ENCODE measurements at regions not wholly inside any gene's neighbourhood (a gene's known extent, or its start where the extent isn't known, plus 50 kb on each side); places are given as distances from the start of the nearest gene placed in this dataset.

DNA sequence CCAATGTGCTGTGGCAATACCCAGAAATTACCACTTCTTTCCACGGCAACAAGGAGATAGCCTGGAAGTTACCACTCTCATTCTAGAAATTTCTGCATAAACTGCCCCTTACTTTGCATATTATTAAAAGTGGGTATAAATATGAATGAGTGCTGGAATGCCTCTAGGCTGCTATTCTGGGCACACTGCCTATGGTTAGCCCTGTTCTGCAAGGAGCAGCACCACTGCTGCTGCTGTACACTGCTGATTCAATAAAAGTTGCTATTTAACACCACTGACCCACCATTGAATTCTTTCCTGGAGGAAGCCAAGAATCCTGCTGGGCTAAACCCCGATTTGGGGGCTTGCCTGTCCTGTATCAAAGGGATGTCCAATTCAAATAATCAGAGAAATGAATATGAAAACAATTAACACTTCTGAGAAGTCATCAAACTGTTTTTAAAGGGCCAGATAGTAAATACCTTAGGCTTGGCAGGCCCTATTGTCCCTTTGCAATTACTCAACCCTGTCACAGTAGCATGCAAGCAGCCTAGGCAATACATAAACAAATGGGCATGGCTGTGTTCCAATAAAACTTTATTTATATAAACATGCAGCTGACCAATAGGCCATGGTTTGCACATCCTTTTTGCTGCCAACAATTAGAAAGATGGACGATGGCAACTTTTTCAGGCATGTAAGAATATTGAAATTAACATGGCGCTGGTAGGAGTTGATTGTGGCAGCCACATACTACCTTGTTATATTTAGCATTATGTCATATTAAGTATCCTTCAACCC, 369.4 kb upstream of the B3GALT2 start (continued):
- TF ChIP-seq, protein P1, sequence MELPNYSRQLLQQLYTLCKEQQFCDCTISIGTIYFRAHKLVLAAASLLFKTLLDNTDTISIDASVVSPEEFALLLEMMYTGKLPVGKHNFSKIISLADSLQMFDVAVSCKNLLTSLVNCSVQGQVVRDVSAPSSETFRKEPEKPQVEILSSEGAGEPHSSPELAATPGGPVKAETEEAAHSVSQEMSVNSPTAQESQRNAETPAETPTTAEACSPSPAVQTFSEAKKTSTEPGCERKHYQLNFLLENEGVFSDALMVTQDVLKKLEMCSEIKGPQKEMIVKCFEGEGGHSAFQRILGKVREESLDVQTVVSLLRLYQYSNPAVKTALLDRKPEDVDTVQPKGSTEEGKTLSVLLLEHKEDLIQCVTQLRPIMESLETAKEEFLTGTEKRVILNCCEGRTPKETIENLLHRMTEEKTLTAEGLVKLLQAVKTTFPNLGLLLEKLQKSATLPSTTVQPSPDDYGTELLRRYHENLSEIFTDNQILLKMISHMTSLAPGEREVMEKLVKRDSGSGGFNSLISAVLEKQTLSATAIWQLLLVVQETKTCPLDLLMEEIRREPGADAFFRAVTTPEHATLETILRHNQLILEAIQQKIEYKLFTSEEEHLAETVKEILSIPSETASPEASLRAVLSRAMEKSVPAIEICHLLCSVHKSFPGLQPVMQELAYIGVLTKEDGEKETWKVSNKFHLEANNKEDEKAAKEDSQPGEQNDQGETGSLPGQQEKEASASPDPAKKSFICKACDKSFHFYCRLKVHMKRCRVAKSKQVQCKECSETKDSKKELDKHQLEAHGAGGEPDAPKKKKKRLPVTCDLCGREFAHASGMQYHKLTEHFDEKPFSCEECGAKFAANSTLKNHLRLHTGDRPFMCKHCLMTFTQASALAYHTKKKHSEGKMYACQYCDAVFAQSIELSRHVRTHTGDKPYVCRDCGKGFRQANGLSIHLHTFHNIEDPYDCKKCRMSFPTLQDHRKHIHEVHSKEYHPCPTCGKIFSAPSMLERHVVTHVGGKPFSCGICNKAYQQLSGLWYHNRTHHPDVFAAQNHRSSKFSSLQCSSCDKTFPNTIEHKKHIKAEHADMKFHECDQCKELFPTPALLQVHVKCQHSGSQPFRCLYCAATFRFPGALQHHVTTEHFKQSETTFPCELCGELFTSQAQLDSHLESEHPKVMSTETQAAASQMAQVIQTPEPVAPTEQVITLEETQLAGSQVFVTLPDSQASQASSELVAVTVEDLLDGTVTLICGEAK (IDR thresholded peaks at IDR 0.05), result peak; percentile 64
- TF ChIP-seq, protein P1 (CRISPR knock-in tag; IDR thresholded peaks at IDR 0.05), result no peak

All from K562 (cell line).